GM23338 (cell line): ENCODE measurements at regions not wholly inside any gene's neighbourhood (a gene's known extent, or its start where the extent isn't known, plus 50 kb on each side); places are given as distances from the start of the nearest gene placed in this dataset.

Experiments used
- ATAC-seq: fragments of 200-7000 bp; cut with Tn5 transposase; 3 replicates; pipeline ENCODE4 v1.9.1; 2020
- DNase-seq: peaks from one replicate; pipeline ENCODE4 v3.0.0-alpha.2; 2015; ENCODE audit warnings: low spot score
- H2AFZ ChIP-seq: fragments of 200-600 bp; sonication (generic); 2 replicates; pipeline ENCODE4 v1.8.0; 2016; ENCODE audit warnings: antibody characterized with exemption, mild to moderate bottlenecking, moderate library complexity
- H3F3A ChIP-seq: fragments of 200-600 bp; sonication (generic); replicated peaks from 2 replicates; pipeline ENCODE4 v1.8.0; 2017; ENCODE audit warnings: antibody characterized with exemption, mixed run types, low read depth
- H3K27ac ChIP-seq: fragments of 200-600 bp; sonication (generic); 2 replicates; pipeline ENCODE4 v1.6.1; 2016; ENCODE audit warnings: low read depth
- H3K27me3 ChIP-seq: fragments of 200-600 bp; sonication (generic); 2 replicates; pipeline ENCODE4 v1.8.0; 2016; ENCODE audit warnings: mild to moderate bottlenecking, mixed run types, moderate library complexity; ENCODE audit not compliant: insufficient read depth
- H3K36me3 ChIP-seq: fragments of 200-600 bp; sonication (generic); 2 replicates; pipeline ENCODE4 v1.8.0; 2016; ENCODE audit warnings: mild to moderate bottlenecking; ENCODE audit not compliant: insufficient read depth
- H3K4me1 ChIP-seq: fragments of 200-600 bp; sonication (generic); 2 replicates; pipeline ENCODE4 v1.8.0; 2016; ENCODE audit warnings: mild to moderate bottlenecking, moderate library complexity; ENCODE audit not compliant: insufficient read depth
- H3K4me2 ChIP-seq: fragments of 200-600 bp; sonication (generic); 2 replicates; pipeline ENCODE4 v1.7.1; 2017; ENCODE audit warnings: mixed run types
- H3K4me3 ChIP-seq: fragments of 200-600 bp; sonication (generic); 2 replicates; pipeline ENCODE4 v1.6.1; 2016; ENCODE audit warnings: mixed run types
- H3K79me2 ChIP-seq: fragments of 200-600 bp; sonication (generic); replicated peaks from 2 replicates; pipeline ENCODE4 v1.8.0; 2017; ENCODE audit warnings: mild to moderate bottlenecking; ENCODE audit not compliant: insufficient read depth
- H3K9me2 ChIP-seq: fragments of 200-600 bp; sonication (generic); 2 replicates; pipeline ENCODE4 v1.8.0; 2017; ENCODE audit not compliant: insufficient read depth
- H4K20me1 ChIP-seq: fragments of 200-600 bp; sonication (generic); replicated peaks from 2 replicates; pipeline ENCODE4 v1.8.0; 2017; ENCODE audit warnings: mild to moderate bottlenecking; ENCODE audit not compliant: insufficient read depth
- H3K27ac Mint-ChIP-seq: 2 replicates; pipeline ENCODE4 v1.8.0; 2020; ENCODE audit warnings: inconsistent platforms, mild to moderate bottlenecking, moderate library complexity, mixed read lengths
- H3K27me3 Mint-ChIP-seq: 3 replicates; pipeline ENCODE4 v1.8.0; 2022; ENCODE audit warnings: low read depth, mild to moderate bottlenecking, moderate library complexity, mixed read lengths, inconsistent platforms; ENCODE audit not compliant: insufficient read depth, poor library complexity
- H3K36me3 Mint-ChIP-seq: 3 replicates; pipeline ENCODE4 v1.8.0; 2021; ENCODE audit warnings: low read depth, mild to moderate bottlenecking, inconsistent platforms, moderate library complexity, mixed read lengths
- H3K4me1 Mint-ChIP-seq: 3 replicates; pipeline ENCODE4 v1.8.0; 2020; ENCODE audit warnings: mild to moderate bottlenecking, inconsistent platforms, mixed read lengths
- H3K4me3 Mint-ChIP-seq: 3 replicates; pipeline ENCODE4 v1.8.0; 2021; ENCODE audit warnings: moderate library complexity, mild to moderate bottlenecking, inconsistent platforms, mixed read lengths
- H3K9me3 Mint-ChIP-seq: 3 replicates; pipeline ENCODE4 v1.8.0; 2020; ENCODE audit warnings: moderate library complexity, mild to moderate bottlenecking, inconsistent platforms, mixed read lengths
- CREB1 ChIP-seq: fragments of 250-450 bp; sonication (Bioruptor Pico); IDR thresholded peaks from 2 replicates; pipeline ENCODE4 v1.5.0; 2020; ENCODE audit warnings: low read depth, mild to moderate bottlenecking, moderate library complexity
- ETS1 ChIP-seq: IDR thresholded peaks from 2 replicates; pipeline ENCODE4 v1.6.1; 2016; ENCODE audit warnings: antibody characterized with exemption
- EZH2 ChIP-seq: fragments of 200-600 bp; sonication (generic); IDR thresholded peaks from one replicate; pipeline ENCODE4 v1.8.0; 2017; ENCODE audit warnings: antibody characterized with exemption, mild to moderate bottlenecking, low read depth; ENCODE audit not compliant: unreplicated experiment
- EZH2phosphoT487 ChIP-seq: fragments of 200-600 bp; sonication (generic); IDR thresholded peaks from one replicate; pipeline ENCODE4 v1.8.1; 2018; ENCODE audit warnings: antibody characterized with exemption; ENCODE audit not compliant: unreplicated experiment
- JUNB ChIP-seq: IDR thresholded peaks from one replicate; pipeline ENCODE4 v1.6.1; 2016; ENCODE audit warnings: antibody characterized with exemption; ENCODE audit not compliant: unreplicated experiment
- NANOG ChIP-seq: IDR thresholded peaks from 2 replicates; pipeline ENCODE4 v1.6.1; 2016; ENCODE audit warnings: antibody characterized with exemption, borderline replicate concordance
- POLR2AphosphoS5 ChIP-seq: IDR thresholded peaks from 2 replicates; pipeline ENCODE4 v1.6.1; 2016; ENCODE audit warnings: antibody characterized with exemption, low read depth
- STAT1 ChIP-seq: IDR thresholded peaks from one replicate; pipeline ENCODE4 v1.6.1; 2016; ENCODE audit warnings: antibody characterized with exemption; ENCODE audit not compliant: unreplicated experiment
- ZNF114 ChIP-seq: fragments of 250-450 bp; sonication (Bioruptor Pico); IDR thresholded peaks from 2 replicates; pipeline ENCODE4 v1.5.0; 2020; ENCODE audit warnings: mild to moderate bottlenecking, moderate library complexity
- ZNF331 ChIP-seq: fragments of 250-450 bp; sonication (Bioruptor Pico); IDR thresholded peaks from 2 replicates; pipeline ENCODE4 v1.5.0; 2020; ENCODE audit warnings: low read depth, mild to moderate bottlenecking, moderate library complexity
- TF ChIP-seq, protein P1 (sequence below): IDR thresholded peaks from one replicate; pipeline ENCODE4 v1.6.1; 2018; ENCODE audit warnings: antibody characterized with exemption; ENCODE audit not compliant: unreplicated experiment
- TF ChIP-seq, protein P2 (sequence below): fragments of 250-450 bp; sonication (Bioruptor Pico); IDR thresholded peaks from 2 replicates; pipeline ENCODE4 v1.5.0; 2020; ENCODE audit warnings: mild to moderate bottlenecking, moderate library complexity
- TF ChIP-seq, protein P3 (sequence below), 2 experiments: fragments of 200-600 bp in 1 of 2; sonication (generic) in 1 of 2; conservative IDR thresholded peaks; 2 replicates each; pipeline versions ENCODE4 v1.5.1 to v1.6.1; 2016 to 2017; ENCODE audit warnings: antibody characterized with exemption in 2 of 2, low read depth in 2 of 2, mild to moderate bottlenecking in 2 of 2, moderate library complexity in 1 of 2

GRCh38 chr16:87213536-87213935, 103.7 kb downstream of the C16orf95 start:
- no peaks in the 10 kb centered on the region for H3F3A ChIP-seq
- no peak overlapping the region for H3K4me2 ChIP-seq
- Mint-ChIP-seq H3K27ac (no peak overlapping the region), H3K4me1 (no peaks in the 10 kb centered on the region), H3K36me3 (no peaks in the 10 kb centered on the region), H3K4me3 (no peak overlapping the region), H3K9me3 (no peaks in the 10 kb centered on the region), H3K27me3 (no peaks in the 10 kb centered on the region)
- ATAC-seq = no peak
- H3K4me1 ChIP-seq = no peaks in the 10 kb centered on the region
- no peaks in the 10 kb centered on the region for H4K20me1 ChIP-seq
- no peak overlapping the region for H2AFZ ChIP-seq
- peaks cover 14% of the 10 kb centered on the region for H3K9me2 ChIP-seq
- no peak for DNase-seq
- H3K27me3 ChIP-seq = no peaks in the 10 kb centered on the region
- TF ChIP-seq NANOG (no peak), ETS1 (no peak), CREB1 (CRISPR knock-in tag) (no peak), JUNB (no peak), ZNF331 (CRISPR knock-in tag) (no peak), ZNF114 (CRISPR knock-in tag) (no peak), EZH2phosphoT487 (no peak), EZH2 (no peak), STAT1 (no peak), POLR2AphosphoS5 (no peak)
- TF ChIP-seq, protein P1, sequence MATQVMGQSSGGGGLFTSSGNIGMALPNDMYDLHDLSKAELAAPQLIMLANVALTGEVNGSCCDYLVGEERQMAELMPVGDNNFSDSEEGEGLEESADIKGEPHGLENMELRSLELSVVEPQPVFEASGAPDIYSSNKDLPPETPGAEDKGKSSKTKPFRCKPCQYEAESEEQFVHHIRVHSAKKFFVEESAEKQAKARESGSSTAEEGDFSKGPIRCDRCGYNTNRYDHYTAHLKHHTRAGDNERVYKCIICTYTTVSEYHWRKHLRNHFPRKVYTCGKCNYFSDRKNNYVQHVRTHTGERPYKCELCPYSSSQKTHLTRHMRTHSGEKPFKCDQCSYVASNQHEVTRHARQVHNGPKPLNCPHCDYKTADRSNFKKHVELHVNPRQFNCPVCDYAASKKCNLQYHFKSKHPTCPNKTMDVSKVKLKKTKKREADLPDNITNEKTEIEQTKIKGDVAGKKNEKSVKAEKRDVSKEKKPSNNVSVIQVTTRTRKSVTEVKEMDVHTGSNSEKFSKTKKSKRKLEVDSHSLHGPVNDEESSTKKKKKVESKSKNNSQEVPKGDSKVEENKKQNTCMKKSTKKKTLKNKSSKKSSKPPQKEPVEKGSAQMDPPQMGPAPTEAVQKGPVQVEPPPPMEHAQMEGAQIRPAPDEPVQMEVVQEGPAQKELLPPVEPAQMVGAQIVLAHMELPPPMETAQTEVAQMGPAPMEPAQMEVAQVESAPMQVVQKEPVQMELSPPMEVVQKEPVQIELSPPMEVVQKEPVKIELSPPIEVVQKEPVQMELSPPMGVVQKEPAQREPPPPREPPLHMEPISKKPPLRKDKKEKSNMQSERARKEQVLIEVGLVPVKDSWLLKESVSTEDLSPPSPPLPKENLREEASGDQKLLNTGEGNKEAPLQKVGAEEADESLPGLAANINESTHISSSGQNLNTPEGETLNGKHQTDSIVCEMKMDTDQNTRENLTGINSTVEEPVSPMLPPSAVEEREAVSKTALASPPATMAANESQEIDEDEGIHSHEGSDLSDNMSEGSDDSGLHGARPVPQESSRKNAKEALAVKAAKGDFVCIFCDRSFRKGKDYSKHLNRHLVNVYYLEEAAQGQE = no peak
- TF ChIP-seq, protein P2, sequence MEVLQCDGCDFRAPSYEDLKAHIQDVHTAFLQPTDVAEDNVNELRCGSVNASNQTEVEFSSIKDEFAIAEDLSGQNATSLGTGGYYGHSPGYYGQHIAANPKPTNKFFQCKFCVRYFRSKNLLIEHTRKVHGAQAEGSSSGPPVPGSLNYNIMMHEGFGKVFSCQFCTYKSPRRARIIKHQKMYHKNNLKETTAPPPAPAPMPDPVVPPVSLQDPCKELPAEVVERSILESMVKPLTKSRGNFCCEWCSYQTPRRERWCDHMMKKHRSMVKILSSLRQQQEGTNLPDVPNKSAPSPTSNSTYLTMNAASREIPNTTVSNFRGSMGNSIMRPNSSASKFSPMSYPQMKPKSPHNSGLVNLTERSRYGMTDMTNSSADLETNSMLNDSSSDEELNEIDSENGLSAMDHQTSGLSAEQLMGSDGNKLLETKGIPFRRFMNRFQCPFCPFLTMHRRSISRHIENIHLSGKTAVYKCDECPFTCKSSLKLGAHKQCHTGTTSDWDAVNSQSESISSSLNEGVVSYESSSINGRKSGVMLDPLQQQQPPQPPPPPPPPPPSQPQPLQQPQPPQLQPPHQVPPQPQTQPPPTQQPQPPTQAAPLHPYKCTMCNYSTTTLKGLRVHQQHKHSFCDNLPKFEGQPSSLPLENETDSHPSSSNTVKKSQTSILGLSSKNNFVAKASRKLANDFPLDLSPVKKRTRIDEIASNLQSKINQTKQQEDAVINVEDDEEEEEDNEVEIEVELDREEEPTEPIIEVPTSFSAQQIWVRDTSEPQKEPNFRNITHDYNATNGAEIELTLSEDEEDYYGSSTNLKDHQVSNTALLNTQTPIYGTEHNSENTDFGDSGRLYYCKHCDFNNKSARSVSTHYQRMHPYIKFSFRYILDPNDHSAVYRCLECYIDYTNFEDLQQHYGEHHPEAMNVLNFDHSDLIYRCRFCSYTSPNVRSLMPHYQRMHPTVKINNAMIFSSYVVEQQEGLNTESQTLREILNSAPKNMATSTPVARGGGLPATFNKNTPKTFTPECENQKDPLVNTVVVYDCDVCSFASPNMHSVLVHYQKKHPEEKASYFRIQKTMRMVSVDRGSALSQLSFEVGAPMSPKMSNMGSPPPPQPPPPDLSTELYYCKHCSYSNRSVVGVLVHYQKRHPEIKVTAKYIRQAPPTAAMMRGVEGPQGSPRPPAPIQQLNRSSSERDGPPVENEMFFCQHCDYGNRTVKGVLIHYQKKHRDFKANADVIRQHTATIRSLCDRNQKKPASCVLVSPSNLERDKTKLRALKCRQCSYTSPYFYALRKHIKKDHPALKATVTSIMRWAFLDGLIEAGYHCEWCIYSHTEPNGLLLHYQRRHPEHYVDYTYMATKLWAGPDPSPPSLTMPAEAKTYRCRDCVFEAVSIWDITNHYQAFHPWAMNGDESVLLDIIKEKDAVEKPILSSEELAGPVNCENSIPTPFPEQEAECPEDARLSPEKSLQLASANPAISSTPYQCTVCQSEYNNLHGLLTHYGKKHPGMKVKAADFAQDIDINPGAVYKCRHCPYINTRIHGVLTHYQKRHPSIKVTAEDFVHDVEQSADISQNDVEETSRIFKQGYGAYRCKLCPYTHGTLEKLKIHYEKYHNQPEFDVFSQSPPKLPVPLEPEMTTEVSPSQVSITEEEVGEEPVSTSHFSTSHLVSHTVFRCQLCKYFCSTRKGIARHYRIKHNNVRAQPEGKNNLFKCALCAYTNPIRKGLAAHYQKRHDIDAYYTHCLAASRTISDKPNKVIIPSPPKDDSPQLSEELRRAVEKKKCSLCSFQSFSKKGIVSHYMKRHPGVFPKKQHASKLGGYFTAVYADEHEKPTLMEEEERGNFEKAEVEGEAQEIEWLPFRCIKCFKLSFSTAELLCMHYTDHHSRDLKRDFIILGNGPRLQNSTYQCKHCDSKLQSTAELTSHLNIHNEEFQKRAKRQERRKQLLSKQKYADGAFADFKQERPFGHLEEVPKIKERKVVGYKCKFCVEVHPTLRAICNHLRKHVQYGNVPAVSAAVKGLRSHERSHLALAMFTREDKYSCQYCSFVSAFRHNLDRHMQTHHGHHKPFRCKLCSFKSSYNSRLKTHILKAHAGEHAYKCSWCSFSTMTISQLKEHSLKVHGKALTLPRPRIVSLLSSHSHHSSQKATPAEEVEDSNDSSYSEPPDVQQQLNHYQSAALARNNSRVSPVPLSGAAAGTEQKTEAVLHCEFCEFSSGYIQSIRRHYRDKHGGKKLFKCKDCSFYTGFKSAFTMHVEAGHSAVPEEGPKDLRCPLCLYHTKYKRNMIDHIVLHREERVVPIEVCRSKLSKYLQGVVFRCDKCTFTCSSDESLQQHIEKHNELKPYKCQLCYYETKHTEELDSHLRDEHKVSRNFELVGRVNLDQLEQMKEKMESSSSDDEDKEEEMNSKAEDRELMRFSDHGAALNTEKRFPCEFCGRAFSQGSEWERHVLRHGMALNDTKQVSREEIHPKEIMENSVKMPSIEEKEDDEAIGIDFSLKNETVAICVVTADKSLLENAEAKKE (CRISPR knock-in tag) = no peak
- TF ChIP-seq, protein P3, sequence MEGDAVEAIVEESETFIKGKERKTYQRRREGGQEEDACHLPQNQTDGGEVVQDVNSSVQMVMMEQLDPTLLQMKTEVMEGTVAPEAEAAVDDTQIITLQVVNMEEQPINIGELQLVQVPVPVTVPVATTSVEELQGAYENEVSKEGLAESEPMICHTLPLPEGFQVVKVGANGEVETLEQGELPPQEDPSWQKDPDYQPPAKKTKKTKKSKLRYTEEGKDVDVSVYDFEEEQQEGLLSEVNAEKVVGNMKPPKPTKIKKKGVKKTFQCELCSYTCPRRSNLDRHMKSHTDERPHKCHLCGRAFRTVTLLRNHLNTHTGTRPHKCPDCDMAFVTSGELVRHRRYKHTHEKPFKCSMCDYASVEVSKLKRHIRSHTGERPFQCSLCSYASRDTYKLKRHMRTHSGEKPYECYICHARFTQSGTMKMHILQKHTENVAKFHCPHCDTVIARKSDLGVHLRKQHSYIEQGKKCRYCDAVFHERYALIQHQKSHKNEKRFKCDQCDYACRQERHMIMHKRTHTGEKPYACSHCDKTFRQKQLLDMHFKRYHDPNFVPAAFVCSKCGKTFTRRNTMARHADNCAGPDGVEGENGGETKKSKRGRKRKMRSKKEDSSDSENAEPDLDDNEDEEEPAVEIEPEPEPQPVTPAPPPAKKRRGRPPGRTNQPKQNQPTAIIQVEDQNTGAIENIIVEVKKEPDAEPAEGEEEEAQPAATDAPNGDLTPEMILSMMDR (conservative IDR thresholded peaks at IDR 0.05; ENCODE audit: low read depth in 2 of 2) = no peak
- no peak overlapping the region for H3K27ac ChIP-seq
- no peaks in the 10 kb centered on the region for H3K79me2 ChIP-seq
- H3K4me3 ChIP-seq = no peak overlapping the region
- H3K36me3 ChIP-seq = no peaks in the 10 kb centered on the region
